GM12878 (cell line): ENCODE measurements at regions not wholly inside any gene's neighbourhood (a gene's known extent, or its start where the extent isn't known, plus 50 kb on each side); places are given as distances from the start of the nearest gene placed in this dataset.

Source experiments
- GABPA ChIP-seq: IDR thresholded peaks from 2 replicates; pipeline ENCODE4 v1.6.1; 2014; ENCODE audit warnings: antibody characterized with exemption, low read depth, mild to moderate bottlenecking, inconsistent platforms
- NFXL1 ChIP-seq: fragments of 450-650 bp; IDR thresholded peaks from 2 replicates; pipeline ENCODE4 v1.6.1; 2017; ENCODE audit warnings: antibody characterized with exemption, mild to moderate bottlenecking, borderline replicate concordance
- YBX1 ChIP-seq: fragments of 450-650 bp; IDR thresholded peaks from 2 replicates; pipeline ENCODE4 v1.6.1; 2016; ENCODE audit warnings: antibody characterized with exemption

DNA sequence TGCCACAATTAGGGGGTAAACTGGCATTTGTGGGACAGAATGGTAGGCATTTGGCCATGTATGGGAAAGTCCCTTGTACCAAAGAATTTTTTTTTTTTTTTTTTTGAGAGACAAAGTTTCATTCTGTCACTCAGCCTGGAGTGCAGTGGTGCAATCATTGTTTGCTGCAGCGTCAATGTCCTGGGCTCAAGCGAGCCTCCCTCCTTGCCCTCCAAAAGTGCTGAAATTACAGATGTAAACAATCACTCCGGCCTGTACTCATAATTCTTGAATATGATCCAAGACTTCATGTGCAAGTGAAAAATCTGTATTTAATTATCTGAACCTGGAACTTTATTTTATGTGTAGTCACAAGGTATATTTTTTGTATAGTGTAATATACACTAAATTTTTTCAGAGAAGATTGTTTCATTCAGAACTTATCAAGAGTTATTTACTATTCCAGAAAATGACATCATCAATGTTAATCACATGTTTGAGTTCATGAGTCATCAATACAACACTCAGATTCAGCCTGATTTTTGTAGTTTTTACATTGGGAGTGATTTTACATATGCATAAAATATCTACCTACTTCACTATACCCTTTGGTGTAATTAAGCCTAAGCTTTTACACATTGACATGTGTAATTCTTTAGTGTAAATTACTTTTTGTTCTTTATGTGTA, 138.7 kb upstream of the L3MBTL4 start:
- TF ChIP-seq NFXL1 (no peak), GABPA (no peak), YBX1 (no peak)
